Loucy (cell line): ENCODE measurements at regions not wholly inside any gene's neighbourhood (a gene's known extent, or its start where the extent isn't known, plus 50 kb on each side); places are given as distances from the start of the nearest gene placed in this dataset.

Experiments used
- H2AFZ ChIP-seq: fragments of 200-600 bp; sonication (generic); 2 replicates; pipeline ENCODE4 v1.6.0; 2016; ENCODE audit warnings: antibody characterized with exemption, mild to moderate bottlenecking, low read length, moderate library complexity
- H3F3A ChIP-seq: fragments of 200-600 bp; 2 replicates; pipeline ENCODE4 v1.6.0; 2016; ENCODE audit warnings: antibody characterized with exemption, low read depth, mild to moderate bottlenecking
- H3K27me3 ChIP-seq: fragments of 200-600 bp; sonication (generic); 2 replicates; pipeline ENCODE4 v1.6.1; 2014; ENCODE audit warnings: low read length, mild to moderate bottlenecking; ENCODE audit not compliant: insufficient read depth, poor library complexity, severe bottlenecking
- H3K36me3 ChIP-seq: fragments of 200-600 bp; sonication (generic); 2 replicates; pipeline ENCODE4 v1.6.1; 2016; ENCODE audit warnings: low read length; ENCODE audit not compliant: insufficient read depth
- H3K4me1 ChIP-seq: fragments of 200-600 bp; sonication (generic); 2 replicates; pipeline ENCODE4 v1.5.1; 2014; ENCODE audit warnings: low read length, mild to moderate bottlenecking; ENCODE audit not compliant: insufficient read depth, poor library complexity, severe bottlenecking
- H3K4me2 ChIP-seq: fragments of 200-600 bp; sonication (generic); 2 replicates; pipeline ENCODE4 v1.6.0; 2014; ENCODE audit warnings: antibody characterized with exemption, low read length, low read depth, mild to moderate bottlenecking; ENCODE audit not compliant: poor library complexity, severe bottlenecking
- H3K4me3 ChIP-seq: fragments of 200-600 bp; sonication (generic); 2 replicates; pipeline ENCODE4 v1.5.1; 2014; ENCODE audit warnings: low read length, mild to moderate bottlenecking, mixed read lengths; ENCODE audit not compliant: poor library complexity, severe bottlenecking
- H3K79me2 ChIP-seq: fragments of 200-600 bp; sonication (generic); 2 replicates; pipeline ENCODE4 v1.6.1; 2014; ENCODE audit warnings: low read length; ENCODE audit not compliant: insufficient read depth
- H3K9ac ChIP-seq: fragments of 200-600 bp; sonication (generic); 2 replicates; pipeline ENCODE4 v1.6.0; 2014; ENCODE audit warnings: mild to moderate bottlenecking, low read depth, low read length, moderate library complexity; ENCODE audit not compliant: poor library complexity, severe bottlenecking
- H3K9me2 ChIP-seq: fragments of 200-600 bp; sonication (generic); replicated peaks from 2 replicates; pipeline ENCODE4 v1.6.1; 2016; ENCODE audit warnings: low read depth, low read length, mixed read lengths
- H3K9me3 ChIP-seq: fragments of 200-600 bp; sonication (generic); 2 replicates; pipeline ENCODE4 v1.6.1; 2014; ENCODE audit warnings: mild to moderate bottlenecking, antibody characterized with exemption, low read length, low read depth; ENCODE audit not compliant: insufficient read depth
- H4K20me1 ChIP-seq: fragments of 200-600 bp; sonication (generic); 2 replicates; pipeline ENCODE4 v1.6.0; 2014; ENCODE audit warnings: antibody characterized with exemption, low read length, mild to moderate bottlenecking; ENCODE audit not compliant: insufficient read depth, poor library complexity, severe bottlenecking
- EZH2phosphoT487 ChIP-seq: fragments of 200-600 bp; IDR thresholded peaks from 2 replicates; pipeline ENCODE4 v1.6.1; 2018; ENCODE audit warnings: antibody characterized with exemption, mild to moderate bottlenecking, moderate library complexity, borderline replicate concordance
- TF ChIP-seq, protein P1 (sequence below): fragments of 200-600 bp; sonication (generic); conservative IDR thresholded peaks from 2 replicates; pipeline ENCODE4 v1.5.1; 2014; ENCODE audit warnings: mild to moderate bottlenecking, antibody characterized with exemption, low read length

DNA sequence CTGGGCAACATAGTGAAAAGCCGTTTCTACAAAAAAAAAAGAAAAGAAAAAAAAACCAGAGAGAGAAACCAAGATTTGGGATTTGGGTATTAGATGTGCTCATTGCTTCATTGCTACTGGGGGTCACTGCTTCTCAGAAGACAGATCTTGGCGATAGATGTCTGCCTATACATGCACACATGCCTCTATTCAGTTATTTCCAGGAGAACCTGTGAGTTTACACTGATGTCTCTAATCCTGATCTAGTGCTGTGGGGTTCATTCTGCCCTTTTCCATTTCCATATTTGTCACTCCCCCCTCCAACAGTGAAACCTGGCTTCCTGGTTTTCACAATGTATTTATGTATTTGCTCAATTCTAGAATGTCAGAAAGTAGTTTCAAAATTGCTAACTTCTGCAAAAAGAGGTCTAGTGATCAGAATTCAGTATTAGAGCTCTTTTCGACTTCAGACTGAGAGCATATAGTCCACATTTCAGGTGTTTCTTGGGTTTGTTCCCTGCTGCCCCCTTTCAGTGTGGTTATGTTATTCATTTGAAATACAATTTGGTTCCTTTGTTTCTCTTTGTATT, 111.0 kb downstream of the SLC25A47 start:
- H2AFZ ChIP-seq, result no peak overlapping the region
- H3K4me3 ChIP-seq, result no peak overlapping the region
- H3K79me2 ChIP-seq, result no peaks in the 10 kb centered on the region
- H3K4me2 ChIP-seq, result no peak overlapping the region
- H4K20me1 ChIP-seq, result no peaks in the 10 kb centered on the region
- no peaks in the 10 kb centered on the region for H3K9me3 ChIP-seq
- no peaks in the 10 kb centered on the region for H3K36me3 ChIP-seq
- peaks cover 37% of the 10 kb centered on the region for H3K4me1 ChIP-seq
- no peaks in the 10 kb centered on the region for H3K9me2 ChIP-seq
- no peaks in the 10 kb centered on the region for H3K27me3 ChIP-seq
- H3K9ac ChIP-seq, result no peak overlapping the region
- no peaks in the 10 kb centered on the region for H3F3A ChIP-seq
- TF ChIP-seq, protein P1, sequence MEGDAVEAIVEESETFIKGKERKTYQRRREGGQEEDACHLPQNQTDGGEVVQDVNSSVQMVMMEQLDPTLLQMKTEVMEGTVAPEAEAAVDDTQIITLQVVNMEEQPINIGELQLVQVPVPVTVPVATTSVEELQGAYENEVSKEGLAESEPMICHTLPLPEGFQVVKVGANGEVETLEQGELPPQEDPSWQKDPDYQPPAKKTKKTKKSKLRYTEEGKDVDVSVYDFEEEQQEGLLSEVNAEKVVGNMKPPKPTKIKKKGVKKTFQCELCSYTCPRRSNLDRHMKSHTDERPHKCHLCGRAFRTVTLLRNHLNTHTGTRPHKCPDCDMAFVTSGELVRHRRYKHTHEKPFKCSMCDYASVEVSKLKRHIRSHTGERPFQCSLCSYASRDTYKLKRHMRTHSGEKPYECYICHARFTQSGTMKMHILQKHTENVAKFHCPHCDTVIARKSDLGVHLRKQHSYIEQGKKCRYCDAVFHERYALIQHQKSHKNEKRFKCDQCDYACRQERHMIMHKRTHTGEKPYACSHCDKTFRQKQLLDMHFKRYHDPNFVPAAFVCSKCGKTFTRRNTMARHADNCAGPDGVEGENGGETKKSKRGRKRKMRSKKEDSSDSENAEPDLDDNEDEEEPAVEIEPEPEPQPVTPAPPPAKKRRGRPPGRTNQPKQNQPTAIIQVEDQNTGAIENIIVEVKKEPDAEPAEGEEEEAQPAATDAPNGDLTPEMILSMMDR, result no peak

DNA sequence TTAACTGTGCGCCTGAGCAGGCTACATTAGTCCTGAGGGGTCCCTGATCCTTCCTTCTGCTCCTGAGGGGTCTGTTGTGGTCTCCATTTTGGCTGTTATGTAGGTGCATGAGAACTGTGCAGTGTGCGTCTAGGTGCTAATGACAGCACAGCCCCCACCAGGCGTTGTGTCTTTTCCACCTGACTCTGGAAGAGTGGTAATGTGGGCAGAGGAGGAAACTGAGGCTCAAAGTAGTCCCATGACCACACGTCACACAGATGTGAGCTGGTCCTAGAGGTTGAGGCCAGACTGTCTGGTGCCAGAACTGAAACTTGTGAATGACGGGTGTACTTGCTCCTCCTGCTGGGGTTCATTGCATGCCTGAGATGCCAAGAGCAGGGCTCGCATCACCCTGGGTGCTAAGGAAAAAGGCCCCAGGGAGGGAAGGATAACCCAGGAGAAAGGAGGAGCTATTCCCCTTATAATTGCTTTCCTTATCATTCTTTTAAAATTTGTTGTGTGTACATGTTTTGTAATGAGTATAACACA, 111.8 kb downstream of the SLC25A47 start:
- H3K36me3 ChIP-seq, result no peaks in the 10 kb centered on the region
- no peaks in the 10 kb centered on the region for H4K20me1 ChIP-seq
- H3K4me2 ChIP-seq, result no peak overlapping the region
- H3K79me2 ChIP-seq, result no peaks in the 10 kb centered on the region
- H3K9ac ChIP-seq, result no peak overlapping the region
- H3K27me3 ChIP-seq, result no peaks in the 10 kb centered on the region
- no peaks in the 10 kb centered on the region for H3K9me2 ChIP-seq
- peaks cover 41% of the 10 kb centered on the region for H3K4me1 ChIP-seq
- H3K9me3 ChIP-seq, result no peaks in the 10 kb centered on the region
- H3F3A ChIP-seq, result 0 out of 2 replicates have a peak, but pooled peaks cover 3% of the 10 kb centered on the region
- H3K4me3 ChIP-seq, result no peak overlapping the region
- no peak for TF ChIP-seq EZH2phosphoT487
- TF ChIP-seq, protein P1, result no peak
- no peak overlapping the region for H2AFZ ChIP-seq

DNA sequence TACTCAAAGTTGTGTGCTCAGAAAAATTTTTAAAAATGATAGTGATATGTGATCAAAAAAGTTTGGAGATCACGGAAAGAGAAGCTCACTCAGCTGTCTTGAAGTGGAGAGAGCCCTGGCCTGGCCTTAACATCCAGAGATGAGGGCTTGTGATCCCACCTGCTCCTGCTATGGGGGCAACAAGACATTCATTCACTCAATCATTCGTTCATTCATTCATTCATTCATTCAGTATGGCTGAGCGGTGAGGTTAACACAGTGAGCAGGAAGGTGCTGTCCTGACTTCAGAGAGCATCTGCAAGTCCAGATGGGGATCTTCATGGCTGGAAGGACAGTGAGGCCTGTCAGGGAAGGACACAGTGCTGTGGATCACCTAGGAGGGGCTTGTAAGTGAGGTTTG, 112.3 kb downstream of the SLC25A47 start:
- H3F3A ChIP-seq, result 0 out of 2 replicates have a peak, but pooled peaks cover 3% of the 10 kb centered on the region
- H3K9me2 ChIP-seq, result no peaks in the 10 kb centered on the region
- H3K36me3 ChIP-seq, result no peaks in the 10 kb centered on the region
- no peak overlapping the region for H2AFZ ChIP-seq
- H3K9me3 ChIP-seq, result no peaks in the 10 kb centered on the region
- H3K4me2 ChIP-seq, result no peak overlapping the region
- H3K27me3 ChIP-seq, result no peaks in the 10 kb centered on the region
- H3K9ac ChIP-seq, result no peak overlapping the region
- no peaks in the 10 kb centered on the region for H3K79me2 ChIP-seq
- peaks cover 45% of the 10 kb centered on the region for H3K4me1 ChIP-seq
- H4K20me1 ChIP-seq, result no peaks in the 10 kb centered on the region
- H3K4me3 ChIP-seq, result no peak overlapping the region
- TF ChIP-seq EZH2phosphoT487, result no peak
- TF ChIP-seq, protein P1, result no peak
